Peyer's patch (tissue), 4 donors: ENCODE measurements at regions not wholly inside any gene's neighbourhood (a gene's known extent, or its start where the extent isn't known, plus 50 kb on each side); places are given as distances from the start of the nearest gene placed in this dataset.

Source experiments
- DNase-seq, 3 donors: peaks; one replicate each; pipeline ENCODE4 v3.0.0-alpha.2; 2017 to 2019
- H3K27ac ChIP-seq, 4 donors: fragments of 200-600 bp; sonication (generic); one replicate each; pipeline ENCODE4 v1.5.1; 2016 to 2019
- H3K27me3 ChIP-seq, 2 donors: fragments of 200-600 bp; sonication (generic); one replicate each; pipeline ENCODE4 v1.5.1; 2019
- H3K36me3 ChIP-seq, 3 donors: fragments of 200-600 bp; sonication (generic); one replicate each; pipeline ENCODE4 v1.5.1; 2016 to 2019
- H3K4me1 ChIP-seq, 4 donors: fragments of 200-600 bp; sonication (generic); one replicate each; pipeline ENCODE4 v1.5.1; 2016 to 2019
- H3K4me3 ChIP-seq, 4 donors: fragments of 200-600 bp; sonication (generic); 1 replicate in 3 of 4; 2 replicates in 1 of 4; pipeline ENCODE4 v1.5.1; 2016 to 2019; ENCODE audit warnings: mild to moderate bottlenecking in 1 of 4
- H3K9me3 ChIP-seq, 4 donors: fragments of 200-600 bp; sonication (generic); one replicate each; pipeline ENCODE4 v1.5.1; 2016 to 2019; ENCODE audit warnings: mild to moderate bottlenecking in 1 of 4
- POLR2A ChIP-seq, 2 donors: fragments of 450-650 bp; IDR thresholded peaks; one replicate each; pipeline ENCODE4 v1.5.1; 2017; ENCODE audit warnings: antibody characterized with exemption in 2 of 2, mild to moderate bottlenecking in 2 of 2, moderate library complexity in 2 of 2
- TF ChIP-seq, protein P1 (sequence below), 6 experiments: fragments of 450-650 bp in 4 of 6; fragments of 200-600 bp in 2 of 6; sonication (generic) in 1 of 6; IDR thresholded peaks; one replicate each; pipeline ENCODE4 v1.5.1; 2017 to 2019; ENCODE audit warnings: antibody characterized with exemption in 6 of 6, mild to moderate bottlenecking in 3 of 6, moderate library complexity in 1 of 6

DNA sequence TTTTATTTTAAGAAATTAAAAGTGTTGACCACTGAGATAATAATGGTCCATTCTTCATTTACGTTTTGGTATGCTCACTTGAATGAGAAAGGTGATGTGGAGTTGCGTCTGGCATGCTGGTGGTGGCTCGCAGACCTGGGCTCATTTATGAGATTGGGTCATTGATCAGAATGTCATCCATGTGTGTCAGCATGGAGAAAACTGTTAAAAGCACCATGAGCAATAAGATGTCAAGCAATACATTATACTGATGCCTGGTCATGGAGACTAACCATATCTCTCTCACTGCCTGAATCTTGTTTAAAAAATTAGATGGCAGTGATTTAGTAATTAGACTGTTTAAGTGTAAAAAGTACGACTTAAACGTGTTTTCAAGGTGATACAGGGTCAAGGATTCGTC lies 503.4 kb upstream of the SEMA6D start:
- H3K9me3 ChIP-seq: no peaks in the 10 kb centered on the region
- no peak overlapping the region for H3K27ac ChIP-seq
- no peaks in the 10 kb centered on the region for H3K4me1 ChIP-seq
- no peaks in the 10 kb centered on the region for H3K36me3 ChIP-seq
- no peak overlapping the region for H3K4me3 ChIP-seq
- no peaks in the 10 kb centered on the region for H3K27me3 ChIP-seq
- TF ChIP-seq, protein P1, sequence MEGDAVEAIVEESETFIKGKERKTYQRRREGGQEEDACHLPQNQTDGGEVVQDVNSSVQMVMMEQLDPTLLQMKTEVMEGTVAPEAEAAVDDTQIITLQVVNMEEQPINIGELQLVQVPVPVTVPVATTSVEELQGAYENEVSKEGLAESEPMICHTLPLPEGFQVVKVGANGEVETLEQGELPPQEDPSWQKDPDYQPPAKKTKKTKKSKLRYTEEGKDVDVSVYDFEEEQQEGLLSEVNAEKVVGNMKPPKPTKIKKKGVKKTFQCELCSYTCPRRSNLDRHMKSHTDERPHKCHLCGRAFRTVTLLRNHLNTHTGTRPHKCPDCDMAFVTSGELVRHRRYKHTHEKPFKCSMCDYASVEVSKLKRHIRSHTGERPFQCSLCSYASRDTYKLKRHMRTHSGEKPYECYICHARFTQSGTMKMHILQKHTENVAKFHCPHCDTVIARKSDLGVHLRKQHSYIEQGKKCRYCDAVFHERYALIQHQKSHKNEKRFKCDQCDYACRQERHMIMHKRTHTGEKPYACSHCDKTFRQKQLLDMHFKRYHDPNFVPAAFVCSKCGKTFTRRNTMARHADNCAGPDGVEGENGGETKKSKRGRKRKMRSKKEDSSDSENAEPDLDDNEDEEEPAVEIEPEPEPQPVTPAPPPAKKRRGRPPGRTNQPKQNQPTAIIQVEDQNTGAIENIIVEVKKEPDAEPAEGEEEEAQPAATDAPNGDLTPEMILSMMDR (IDR thresholded peaks at IDR 0.05): no peak
- no peak for TF ChIP-seq POLR2A (IDR thresholded peaks at IDR 0.05)
- no peak for DNase-seq

DNA sequence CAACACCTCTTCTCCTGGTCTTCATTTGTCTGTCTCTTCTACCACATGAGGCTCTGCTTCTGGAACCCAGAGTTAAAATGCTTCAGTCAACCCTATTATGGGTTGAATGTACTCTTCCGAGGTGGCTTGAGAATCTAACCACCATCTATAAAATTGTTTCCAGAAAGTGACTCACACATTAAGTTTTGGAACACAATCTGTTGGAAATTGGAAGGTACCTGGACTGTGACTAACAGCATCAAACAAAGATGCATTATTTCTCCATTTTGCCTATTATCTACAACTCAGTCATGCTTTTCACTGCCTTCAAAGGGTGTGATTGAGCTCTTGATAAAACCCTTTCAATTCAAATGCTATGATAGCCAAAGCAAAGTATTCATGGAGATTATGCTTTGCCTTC lies 499.0 kb upstream of the SEMA6D start:
- no peak for TF ChIP-seq POLR2A (IDR thresholded peaks at IDR 0.05)
- TF ChIP-seq, protein P1 (IDR thresholded peaks at IDR 0.05): no peak
- no peaks in the 10 kb centered on the region for H3K4me1 ChIP-seq
- H3K9me3 ChIP-seq: no peaks in the 10 kb centered on the region
- DNase-seq: no peak
- no peak overlapping the region for H3K4me3 ChIP-seq
- no peaks in the 10 kb centered on the region for H3K36me3 ChIP-seq
- H3K27me3 ChIP-seq: no peaks in the 10 kb centered on the region
- H3K27ac ChIP-seq: no peak overlapping the region

DNA sequence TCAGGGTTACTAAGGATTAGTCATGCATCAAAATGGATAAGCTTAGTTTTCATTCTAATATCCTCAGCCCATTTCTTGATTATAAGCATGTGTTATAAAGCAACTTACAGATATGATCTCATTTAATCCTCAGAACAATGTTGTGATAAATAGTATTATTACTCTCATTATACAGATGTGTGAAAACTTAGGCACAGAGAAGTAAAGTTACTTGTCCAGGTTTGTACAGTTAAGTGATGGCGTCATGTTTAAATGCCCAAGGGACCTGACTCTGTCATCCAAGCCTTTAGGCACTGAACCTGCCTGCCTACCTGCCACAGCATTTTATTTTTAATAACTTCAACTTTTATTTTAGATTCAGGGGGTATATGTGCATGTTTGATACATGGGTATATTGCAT lies 472.9 kb upstream of the SEMA6D start:
- Histone ChIP-seq H3K36me3 (no peaks in the 10 kb centered on the region), H3K4me3 (no peak overlapping the region), H3K4me1 (no peaks in the 10 kb centered on the region), H3K27ac (no peak overlapping the region), H3K9me3 (no peaks in the 10 kb centered on the region), H3K27me3 (no peaks in the 10 kb centered on the region)
- DNase-seq: no peak
- TF ChIP-seq, protein P1 (IDR thresholded peaks at IDR 0.05): no peak
- no peak for TF ChIP-seq POLR2A (IDR thresholded peaks at IDR 0.05)

GRCh38 chr15:47246317-47246716 lies 471.0 kb upstream of the SEMA6D start:
- Histone ChIP-seq H3K9me3 (no peaks in the 10 kb centered on the region), H3K4me3 (no peak overlapping the region), H3K27me3 (no peaks in the 10 kb centered on the region), H3K27ac (no peak overlapping the region), H3K4me1 (no peaks in the 10 kb centered on the region), H3K36me3 (no peaks in the 10 kb centered on the region)
- no peak for DNase-seq
- no peak for TF ChIP-seq POLR2A (IDR thresholded peaks at IDR 0.05)
- TF ChIP-seq, protein P1 (IDR thresholded peaks at IDR 0.05): no peak

DNA sequence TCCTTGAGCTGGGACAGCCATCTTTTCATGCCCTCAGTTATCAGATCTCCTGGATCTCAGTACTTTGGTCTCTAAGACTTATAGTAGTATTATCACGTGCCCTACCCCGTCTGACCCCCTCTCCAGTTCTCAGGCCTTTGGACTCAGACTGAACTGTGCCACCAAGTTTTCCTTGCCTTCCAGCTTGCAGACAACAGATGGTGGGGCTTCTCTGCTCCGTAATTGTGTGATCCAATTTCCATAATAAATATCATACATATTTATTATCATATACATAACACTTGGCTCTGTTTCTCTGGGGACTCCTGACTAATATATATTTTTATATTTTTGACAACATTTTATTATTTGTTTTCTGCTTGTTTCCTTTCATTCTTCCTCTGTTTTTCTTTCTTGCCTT lies 458.8 kb upstream of the SEMA6D start:
- Histone ChIP-seq H3K36me3 (no peaks in the 10 kb centered on the region), H3K27ac (no peak overlapping the region), H3K9me3 (peaks cover 0 to 3% (median 0%) of the 10 kb centered on the region in 4 donors), H3K4me3 (no peak overlapping the region), H3K27me3 (no peaks in the 10 kb centered on the region), H3K4me1 (no peaks in the 10 kb centered on the region)
- DNase-seq: no peak
- TF ChIP-seq POLR2A (IDR thresholded peaks at IDR 0.05): no peak
- TF ChIP-seq, protein P1 (IDR thresholded peaks at IDR 0.05): no peak

GRCh38 chr15:47265686-47266085 lies 451.6 kb upstream of the SEMA6D start:
- peaks cover 0 to 3% (median 0%) of the 10 kb centered on the region in 4 donors for H3K9me3 ChIP-seq
- H3K27me3 ChIP-seq: no peaks in the 10 kb centered on the region
- H3K4me3 ChIP-seq: no peak overlapping the region
- no peaks in the 10 kb centered on the region for H3K4me1 ChIP-seq
- no peaks in the 10 kb centered on the region for H3K36me3 ChIP-seq
- TF ChIP-seq POLR2A (IDR thresholded peaks at IDR 0.05): no peak
- no peak for DNase-seq
- no peak overlapping the region for H3K27ac ChIP-seq
